ENCODE measurements at regions not wholly inside any gene's neighbourhood (a gene's known extent, or its start where the extent isn't known, plus 50 kb on each side); places are given as distances from the start of the nearest gene placed in this dataset.

GRCh38 chr18:8536231-8536630 is 73.0 kb upstream of the RAB12 start:
- no peak overlapping the region for H3K27ac Mint-ChIP-seq
- H3K27me3 Mint-ChIP-seq: no peaks in the 10 kb centered on the region
- H3K4me3 Mint-ChIP-seq (ENCODE audit: low read depth): no peak overlapping the region
- no peak for DNase-seq (ENCODE audit: low spot score, unreplicated experiment)
- H3K9me3 Mint-ChIP-seq (ENCODE audit: low read depth): peaks cover 21% of the 10 kb centered on the region
- peaks cover 2% of the 10 kb centered on the region for H3K36me3 Mint-ChIP-seq (ENCODE audit: insufficient read depth)
- H3K4me1 Mint-ChIP-seq (ENCODE audit: low read depth): no peaks in the 10 kb centered on the region
- TF ChIP-seq CTCF (IDR thresholded peaks at IDR 0.05; ENCODE audit: unreplicated experiment): no peak

GRCh38 chr18:8536922-8537321 is 72.3 kb upstream of the RAB12 start:
- H3K27ac Mint-ChIP-seq: no peak overlapping the region

DNA sequence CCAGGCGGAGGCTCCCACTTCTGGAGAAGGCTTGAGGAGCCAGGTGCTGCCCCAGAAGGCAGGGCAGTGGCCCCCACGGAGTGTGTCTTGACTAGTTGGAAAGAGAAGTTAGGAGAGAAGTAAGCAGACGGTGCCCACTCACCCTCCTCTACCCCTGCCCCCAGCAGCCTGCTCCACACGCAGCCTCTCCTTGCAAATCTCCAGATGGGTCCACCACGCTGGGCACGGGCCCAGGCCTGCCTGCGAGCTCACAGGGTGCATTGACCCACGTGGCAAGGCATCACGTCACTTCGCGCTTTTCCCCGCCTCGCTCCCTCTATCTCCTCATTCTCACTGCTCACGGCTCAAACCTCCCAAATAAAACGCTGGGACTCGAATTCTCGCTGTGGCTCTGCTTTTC is 71.8 kb upstream of the RAB12 start:
- Mint-ChIP-seq H3K27me3 (no peaks in the 10 kb centered on the region), H3K4me1 (ENCODE audit: low read depth) (no peaks in the 10 kb centered on the region), H3K36me3 (ENCODE audit: insufficient read depth) (no peaks in the 10 kb centered on the region), H3K9me3 (ENCODE audit: low read depth) (peaks cover 9% of the 10 kb centered on the region), H3K4me3 (ENCODE audit: low read depth) (no peak overlapping the region), H3K27ac (no peak overlapping the region)
- TF ChIP-seq CTCF (IDR thresholded peaks at IDR 0.05; ENCODE audit: unreplicated experiment): no peak
- no peak for DNase-seq (ENCODE audit: low spot score, unreplicated experiment)

More at GRCh38 chr18:8536922-8537321, 72.3 kb upstream of the RAB12 start:
- Mint-ChIP-seq H3K36me3 (ENCODE audit: insufficient read depth) (peaks cover 1% of the 10 kb centered on the region), H3K4me1 (ENCODE audit: low read depth) (no peaks in the 10 kb centered on the region), H3K9me3 (ENCODE audit: low read depth) (peaks cover 14% of the 10 kb centered on the region), H3K4me3 (ENCODE audit: low read depth) (no peak overlapping the region), H3K27me3 (no peaks in the 10 kb centered on the region)
- no peak for TF ChIP-seq CTCF (IDR thresholded peaks at IDR 0.05; ENCODE audit: unreplicated experiment)
- DNase-seq (ENCODE audit: low spot score, unreplicated experiment): no peak

GRCh38 chr18:8538935-8539334 is 70.3 kb upstream of the RAB12 start:
- no peak overlapping the region for H3K27ac Mint-ChIP-seq
- no peak for TF ChIP-seq CTCF (IDR thresholded peaks at IDR 0.05; ENCODE audit: unreplicated experiment)
- no peaks in the 10 kb centered on the region for H3K27me3 Mint-ChIP-seq
- H3K9me3 Mint-ChIP-seq (ENCODE audit: low read depth): no peaks in the 10 kb centered on the region
- no peaks in the 10 kb centered on the region for H3K36me3 Mint-ChIP-seq (ENCODE audit: insufficient read depth)
- H3K4me1 Mint-ChIP-seq (ENCODE audit: low read depth): no peaks in the 10 kb centered on the region
- H3K4me3 Mint-ChIP-seq (ENCODE audit: low read depth): no peak overlapping the region
- no peak for DNase-seq (ENCODE audit: low spot score, unreplicated experiment)

DNA sequence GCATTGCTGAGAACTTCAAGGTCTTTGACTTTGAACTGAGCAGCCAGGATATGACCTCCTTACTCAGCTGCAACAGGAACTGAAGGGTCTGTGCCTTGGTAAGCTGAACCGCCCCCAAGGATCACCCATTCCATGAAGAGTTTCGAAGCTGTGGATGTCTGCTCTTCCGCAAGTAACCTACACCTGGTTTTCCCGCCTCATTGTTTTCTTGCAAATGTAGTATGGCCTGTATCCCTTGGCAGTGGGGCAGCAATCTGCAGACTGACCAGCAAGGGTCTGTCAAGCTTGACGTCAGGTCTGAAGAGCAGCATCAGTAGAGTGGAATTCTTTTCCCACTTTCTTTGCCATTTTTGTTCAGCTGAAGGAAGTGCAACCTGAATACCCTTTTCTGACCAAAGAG is 62.6 kb upstream of the RAB12 start:
- Mint-ChIP-seq H3K36me3 (ENCODE audit: insufficient read depth) (no peaks in the 10 kb centered on the region), H3K9me3 (ENCODE audit: low read depth) (no peaks in the 10 kb centered on the region), H3K27me3 (no peaks in the 10 kb centered on the region), H3K4me3 (ENCODE audit: low read depth) (no peak overlapping the region), H3K27ac (no peak overlapping the region), H3K4me1 (ENCODE audit: low read depth) (no peaks in the 10 kb centered on the region)
- TF ChIP-seq CTCF (IDR thresholded peaks at IDR 0.05; ENCODE audit: unreplicated experiment): no peak
- no peak for DNase-seq (ENCODE audit: low spot score, unreplicated experiment)

Measured in progenitor cell of endocrine pancreas (in vitro differentiated cells).